H1 (cell line): ENCODE measurements at regions not wholly inside any gene's neighbourhood (a gene's known extent, or its start where the extent isn't known, plus 50 kb on each side); places are given as distances from the start of the nearest gene placed in this dataset.
"Not testable (repeated sequence)": the region's sequence is repeated elsewhere in the genome, so short reads cannot be mapped to it uniquely, and the experiment has no call there.

Experiments
- CTCF ChIA-PET: fragments of 300-600 bp; sonication (Branson Sonifier 250); formaldehyde crosslinking; loops from one replicate; lab custom pipeline; 2021; ENCODE audit not compliant: partially characterized antibody; lab: Charles Lee
- POLR2A ChIA-PET: fragments of 300-600 bp; sonication (Branson Sonifier 250); formaldehyde crosslinking; loops from one replicate; lab custom pipeline; 2021; ENCODE audit warnings: inconsistent platforms; ENCODE audit not compliant: partially characterized antibody; lab: Charles Lee
- DNase-seq, 2 experiments: peaks; one replicate each; pipeline versions ENCODE4 v3.0.0 to v3.0.0-alpha.2; 2010 to 2022; ENCODE audit warnings: low spot score in 2 of 2, low read depth in 1 of 2, mixed read lengths in 1 of 2
- FAIRE-seq: peaks from 2 replicates; lab custom pipeline; 2011; peaks lifted over from hg19 to GRCh38; lab: Jason Lieb, UNC
- H2AFZ ChIP-seq: 2 replicates; pipeline ENCODE4 v1.8.1; 2012; ENCODE audit warnings: low read length, inconsistent platforms
- H2AK5ac ChIP-seq: 2 replicates; pipeline ENCODE4 v1.6.1; 2013; ENCODE audit warnings: low read depth, low read length
- H2BK120ac ChIP-seq: replicated peaks from 2 replicates; pipeline ENCODE3; 2013; ENCODE audit warnings: low read depth, low read length, inconsistent platforms
- H2BK12ac ChIP-seq: 2 replicates; pipeline ENCODE4 v1.6.1; 2013; ENCODE audit warnings: low read depth, low read length
- H2BK15ac ChIP-seq: 2 replicates; pipeline ENCODE4 v1.6.1; 2013; ENCODE audit warnings: low read length
- H2BK20ac ChIP-seq: 2 replicates; pipeline ENCODE4 v1.6.1; 2013; ENCODE audit warnings: low read length
- H2BK5ac ChIP-seq: 2 replicates; pipeline ENCODE4 v1.6.1; 2013; ENCODE audit warnings: low read depth, low read length
- H3K14ac ChIP-seq: 2 replicates; pipeline ENCODE4 v1.6.1; 2013; ENCODE audit warnings: inconsistent platforms; ENCODE audit not compliant: insufficient read length
- H3K18ac ChIP-seq: 2 replicates; pipeline ENCODE4 v1.6.1; 2013; ENCODE audit warnings: low read length; ENCODE audit errors: extremely low read depth
- H3K23ac ChIP-seq: 2 replicates; pipeline ENCODE4 v1.6.1; 2013; ENCODE audit warnings: inconsistent platforms; ENCODE audit not compliant: insufficient read length
- H3K23me2 ChIP-seq: 2 replicates; pipeline ENCODE4 v1.6.1; 2013; ENCODE audit warnings: low read depth, low read length
- H3K27ac ChIP-seq: 2 replicates; pipeline ENCODE4 v1.6.1; 2011; ENCODE audit warnings: low read depth, low read length, inconsistent platforms
- H3K27me3 ChIP-seq, 4 experiments: replicated peaks in 1 of 4; 1 replicate in 1 of 4; 2 replicates in 3 of 4; pipeline versions ENCODE4 v1.6.1 to v1.8.1; 2011 to 2013; ENCODE audit warnings: low read length in 3 of 4, mild to moderate bottlenecking in 3 of 4, inconsistent platforms in 2 of 4, mixed read lengths in 2 of 4, moderate library complexity in 1 of 4; ENCODE audit not compliant: control insufficient read depth in 3 of 4, insufficient read depth in 3 of 4; ENCODE audit errors: extremely low read depth in 1 of 4
- H3K36me3 ChIP-seq, 4 experiments: 2 replicates each; pipeline versions ENCODE4 v1.6.1 to v1.8.1; 2011 to 2013; ENCODE audit warnings: mild to moderate bottlenecking in 4 of 4, low read length in 3 of 4, moderate library complexity in 2 of 4, control low read depth in 1 of 4, inconsistent platforms in 1 of 4; ENCODE audit not compliant: insufficient read depth in 4 of 4, control insufficient read depth in 2 of 4
- H3K4ac ChIP-seq: replicated peaks from 2 replicates; pipeline ENCODE3; 2013; ENCODE audit warnings: low read length, low read depth, mixed read lengths, inconsistent platforms; ENCODE audit not compliant: insufficient read length
- H3K4me1 ChIP-seq, 4 experiments: replicated peaks in 1 of 4; 1 replicate in 1 of 4; 2 replicates in 3 of 4; pipeline versions ENCODE4 v1.6.1 to v1.8.1; 2011 to 2013; ENCODE audit warnings: low read length in 3 of 4, inconsistent platforms in 2 of 4, mixed read lengths in 1 of 4; ENCODE audit not compliant: insufficient read depth in 4 of 4, control insufficient read depth in 3 of 4
- H3K4me2 ChIP-seq, 2 experiments: 2 replicates each; pipeline versions ENCODE4 v1.6.1 to v1.8.1; 2011 to 2013; ENCODE audit warnings: low read depth in 2 of 2, low read length in 2 of 2, control low read depth in 1 of 2, inconsistent platforms in 1 of 2, mild to moderate bottlenecking in 1 of 2; ENCODE audit not compliant: insufficient read depth in 1 of 2
- H3K4me3 ChIP-seq, 4 experiments: fragments of 200-600, 300-600 bp in 1 of 4; sonication (generic), shearing (Covaris generic), sonication (Bioruptor Twin) in 1 of 4; 2 replicates each; pipeline versions ENCODE4 v1.5.1 to v1.8.1; 2011 to 2016; ENCODE audit warnings: low read length in 4 of 4, low read depth in 3 of 4, control low read depth in 2 of 4, inconsistent platforms in 2 of 4, mild to moderate bottlenecking in 2 of 4, mixed read lengths in 1 of 4, moderate library complexity in 1 of 4; ENCODE audit not compliant: insufficient read depth in 2 of 4; ENCODE audit errors: extremely low read depth in 1 of 4
- H3K56ac ChIP-seq: replicated peaks from 2 replicates; pipeline ENCODE3; 2013; ENCODE audit warnings: low read depth, mild to moderate bottlenecking, mixed read lengths, low read length, inconsistent platforms; ENCODE audit not compliant: insufficient read length
- H3K79me1 ChIP-seq: 2 replicates; pipeline ENCODE4 v1.6.1; 2013; ENCODE audit warnings: low read depth, low read length, control low read depth
- H3K79me2 ChIP-seq, 2 experiments: 2 replicates each; pipeline versions ENCODE4 v1.6.1 to v1.8.1; 2012 to 2013; ENCODE audit warnings: low read length in 2 of 2, mild to moderate bottlenecking in 2 of 2, inconsistent platforms in 1 of 2; ENCODE audit not compliant: insufficient read depth in 2 of 2, control insufficient read depth in 1 of 2
- H3K9ac ChIP-seq, 4 experiments: replicated peaks in 1 of 4; 1 replicate in 1 of 4; 2 replicates in 3 of 4; pipeline versions ENCODE4 v1.6.1 to v1.8.1; 2011 to 2013; ENCODE audit warnings: low read depth in 3 of 4, low read length in 3 of 4, control low read depth in 2 of 4, mild to moderate bottlenecking in 2 of 4, moderate library complexity in 2 of 4, inconsistent platforms in 1 of 4; ENCODE audit errors: extremely low read depth in 1 of 4
- H3K9me3 ChIP-seq, 2 experiments: 2 replicates each; pipeline versions ENCODE4 v1.6.1 to v1.8.1; 2012 to 2013; ENCODE audit warnings: mild to moderate bottlenecking in 2 of 2, moderate library complexity in 2 of 2, control low read depth in 1 of 2, inconsistent platforms in 1 of 2, low read depth in 1 of 2, low read length in 1 of 2, mixed read lengths in 1 of 2; ENCODE audit not compliant: insufficient read depth in 2 of 2
- H4K20me1 ChIP-seq, 2 experiments: replicated peaks in 1 of 2; 2 replicates each; pipeline versions ENCODE3 to v1.8.1; 2011 to 2013; ENCODE audit warnings: inconsistent platforms in 2 of 2, low read length in 2 of 2, mild to moderate bottlenecking in 1 of 2; ENCODE audit not compliant: insufficient read depth in 2 of 2, control insufficient read depth in 1 of 2
- H4K5ac ChIP-seq: 2 replicates; pipeline ENCODE4 v1.6.1; 2013; ENCODE audit warnings: low read length, low read depth, mixed read lengths, inconsistent platforms; ENCODE audit not compliant: insufficient read length
- H4K8ac ChIP-seq: 2 replicates; pipeline ENCODE4 v1.8.0; 2013; ENCODE audit warnings: mild to moderate bottlenecking, moderate library complexity, low read length, inconsistent platforms; ENCODE audit not compliant: insufficient read depth; ENCODE audit errors: extremely low read depth
- H4K91ac ChIP-seq: replicated peaks from 2 replicates; pipeline ENCODE3; 2013; ENCODE audit warnings: low read length, mixed read lengths, inconsistent platforms; ENCODE audit not compliant: insufficient read length

DNA sequence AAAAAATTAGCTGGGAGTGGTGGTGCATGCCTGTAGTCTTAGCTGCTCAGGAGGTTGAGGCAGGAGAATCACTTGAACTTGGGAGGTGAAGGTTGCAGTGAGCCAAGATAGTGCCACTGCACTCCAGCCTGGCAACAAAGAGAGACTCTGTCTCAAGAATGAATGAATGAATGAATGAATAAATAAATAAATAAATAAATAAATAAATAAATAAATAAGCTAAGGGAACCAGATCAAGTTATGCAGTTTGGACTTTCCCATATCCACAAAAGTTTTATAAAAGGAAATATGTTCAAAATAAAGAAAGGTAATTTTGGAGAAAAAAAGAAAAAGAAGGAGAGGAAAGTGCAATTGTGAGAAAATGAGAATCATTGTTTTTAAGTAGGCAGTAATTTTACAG is 1414.1 kb upstream of the CDH18 start:
- H3K36me3 ChIP-seq, FAIRE-seq, H3K4me3 ChIP-seq, H3K9me3 ChIP-seq, H3K18ac ChIP-seq, H4K5ac ChIP-seq, H3K56ac ChIP-seq, H3K14ac ChIP-seq, H2BK20ac ChIP-seq, H3K23me2 ChIP-seq, H3K27me3 ChIP-seq, CTCF ChIA-PET, POLR2A ChIA-PET, H4K20me1 ChIP-seq, H2BK15ac ChIP-seq, H3K4ac ChIP-seq, H4K8ac ChIP-seq, H3K23ac ChIP-seq, H2BK12ac ChIP-seq, H2BK120ac ChIP-seq, H2BK5ac ChIP-seq, DNase-seq, H2AK5ac ChIP-seq, H3K79me1 ChIP-seq, H3K9ac ChIP-seq, H3K27ac ChIP-seq, H3K79me2 ChIP-seq, H2AFZ ChIP-seq, H3K4me2 ChIP-seq, H4K91ac ChIP-seq, H3K4me1 ChIP-seq: not testable (repeated sequence)
